ENCODE measurements at regions not wholly inside any gene's neighbourhood (a gene's known extent, or its start where the extent isn't known, plus 50 kb on each side); places are given as distances from the start of the nearest gene placed in this dataset.

- DNase-seq (ENCODE audit: low read depth in 2 of 2) = no peak
Measured at GRCh38 chr14:66174453-66174891, 311.7 kb upstream of the CCDC196 start.

GRCh38 chr14:66177935-66178334, 308.2 kb upstream of the CCDC196 start:
- DNase-seq (ENCODE audit: low read depth in 2 of 2) = no peak

GRCh38 chr14:66196670-66197069, 289.5 kb upstream of the CCDC196 start:
- no peak for DNase-seq (ENCODE audit: low read depth in 2 of 2)

GRCh38 chr14:66197276-66197675, 288.9 kb upstream of the CCDC196 start:
- DNase-seq (ENCODE audit: low read depth in 2 of 2) = no peak

DNA sequence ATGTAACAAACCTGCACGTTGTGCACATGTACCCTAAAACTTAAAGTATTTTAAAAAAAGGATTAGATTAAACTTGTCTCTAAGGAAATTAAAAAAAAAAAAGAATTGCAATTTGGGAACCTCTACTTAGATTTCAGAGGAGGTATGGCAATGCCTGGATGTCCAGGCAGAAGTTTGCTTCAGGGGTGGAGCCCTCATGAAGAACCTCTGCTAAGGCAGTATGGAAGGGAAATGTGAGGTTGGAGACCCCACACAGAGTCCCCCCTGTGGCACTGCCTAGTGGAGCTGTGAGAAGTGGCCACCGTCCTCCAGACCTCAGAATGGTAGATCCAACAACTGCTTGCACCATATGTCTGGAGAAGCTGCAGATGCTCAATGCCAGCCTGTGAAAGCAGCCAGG, 279.6 kb upstream of the CCDC196 start:
- no peak for DNase-seq (ENCODE audit: low read depth in 2 of 2)

DNA sequence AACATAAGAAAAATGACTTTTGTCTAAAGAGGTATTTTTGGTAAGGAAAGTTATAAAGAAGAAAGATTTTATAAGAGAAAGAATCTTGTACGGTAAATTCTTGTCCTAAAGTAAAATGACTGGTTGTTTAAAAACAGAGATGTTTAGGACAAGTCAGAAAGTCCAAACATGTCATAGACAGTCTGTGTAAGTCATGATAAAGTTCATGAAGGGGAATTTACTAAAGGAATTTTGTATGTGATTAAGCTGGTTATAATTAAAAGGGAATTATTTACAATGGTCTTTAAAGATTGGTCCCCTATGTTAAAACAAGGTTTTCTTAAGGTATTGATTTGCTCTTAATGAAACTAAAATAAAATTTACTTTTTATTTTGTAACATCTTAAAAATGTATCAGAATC, 269.4 kb upstream of the CCDC196 start:
- DNase-seq (ENCODE audit: low read depth in 2 of 2) = no peak

DNA sequence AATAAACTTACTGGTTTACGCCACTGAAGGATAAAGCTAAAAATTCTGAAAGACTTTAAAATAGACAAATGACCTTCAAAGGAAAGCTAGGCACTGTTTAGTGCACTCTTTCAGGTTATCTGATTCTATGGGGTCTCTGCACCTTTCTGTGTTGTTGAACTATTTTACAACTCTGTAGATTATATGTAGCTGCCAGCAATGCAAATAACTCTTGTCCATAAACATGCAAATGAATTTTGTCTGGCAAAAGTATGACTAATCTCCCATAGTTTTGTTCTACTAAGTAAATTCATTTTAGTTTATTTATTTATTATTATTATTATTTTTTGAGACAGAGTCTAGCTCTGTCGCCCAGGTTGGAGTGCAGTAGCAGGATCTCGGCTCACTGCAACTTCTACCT, 266.3 kb upstream of the CCDC196 start:
- no peak for DNase-seq (ENCODE audit: low read depth in 2 of 2)

DNA sequence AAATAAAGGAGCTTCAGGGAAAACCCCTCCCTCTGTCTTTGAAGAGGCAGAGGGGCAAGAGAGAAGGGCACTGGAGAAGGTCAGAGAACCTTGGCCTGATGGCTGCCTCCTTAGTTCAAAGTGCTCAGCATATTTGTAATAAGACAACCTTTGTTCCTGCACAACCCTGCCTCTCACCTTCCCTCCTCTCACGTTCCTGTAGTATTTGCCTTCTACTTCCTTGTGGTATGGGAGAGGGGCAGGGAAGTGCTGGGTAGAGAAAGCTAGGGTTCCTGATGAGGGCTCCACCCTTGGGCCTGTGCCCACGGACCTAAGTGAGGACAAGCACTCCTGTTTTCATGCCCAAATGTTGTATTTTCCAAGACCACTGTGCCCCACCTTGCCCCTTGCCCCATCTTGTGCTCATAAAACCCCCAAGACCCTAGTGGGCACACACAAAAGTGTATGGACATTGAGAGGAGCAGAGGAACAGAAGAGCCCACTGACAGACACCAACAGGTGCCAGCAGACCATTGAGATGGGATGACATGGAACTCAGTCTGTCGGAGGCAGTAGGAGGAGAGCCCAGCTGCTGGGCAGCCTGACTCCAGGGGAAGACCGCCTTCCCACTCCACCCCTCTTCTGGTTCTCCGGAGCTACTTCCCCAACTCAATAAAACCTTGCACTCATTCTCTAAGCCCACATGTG, 261.5 kb upstream of the CCDC196 start:
- DNase-seq (ENCODE audit: low read depth in 2 of 2) = no peak

DNA sequence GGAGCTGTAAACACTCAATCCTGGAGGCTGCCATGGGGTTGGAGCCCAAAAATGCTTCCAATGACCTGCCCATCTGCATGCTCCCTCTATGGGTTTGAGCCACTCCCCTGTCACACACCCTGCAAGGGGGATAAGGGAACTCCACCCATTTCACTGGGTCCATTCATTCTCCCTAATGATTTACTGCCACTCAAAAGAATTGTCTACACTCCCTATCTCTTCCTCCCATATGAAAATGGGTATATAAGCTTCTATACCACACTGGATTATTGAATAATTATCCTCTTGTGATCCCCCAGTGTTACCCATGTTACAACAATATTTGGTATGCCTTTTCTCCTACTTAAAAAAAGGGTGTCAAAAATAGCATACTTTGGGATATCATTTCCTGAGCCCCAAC, 260.8 kb upstream of the CCDC196 start:
- DNase-seq (ENCODE audit: low read depth in 2 of 2) = no peak

DNA sequence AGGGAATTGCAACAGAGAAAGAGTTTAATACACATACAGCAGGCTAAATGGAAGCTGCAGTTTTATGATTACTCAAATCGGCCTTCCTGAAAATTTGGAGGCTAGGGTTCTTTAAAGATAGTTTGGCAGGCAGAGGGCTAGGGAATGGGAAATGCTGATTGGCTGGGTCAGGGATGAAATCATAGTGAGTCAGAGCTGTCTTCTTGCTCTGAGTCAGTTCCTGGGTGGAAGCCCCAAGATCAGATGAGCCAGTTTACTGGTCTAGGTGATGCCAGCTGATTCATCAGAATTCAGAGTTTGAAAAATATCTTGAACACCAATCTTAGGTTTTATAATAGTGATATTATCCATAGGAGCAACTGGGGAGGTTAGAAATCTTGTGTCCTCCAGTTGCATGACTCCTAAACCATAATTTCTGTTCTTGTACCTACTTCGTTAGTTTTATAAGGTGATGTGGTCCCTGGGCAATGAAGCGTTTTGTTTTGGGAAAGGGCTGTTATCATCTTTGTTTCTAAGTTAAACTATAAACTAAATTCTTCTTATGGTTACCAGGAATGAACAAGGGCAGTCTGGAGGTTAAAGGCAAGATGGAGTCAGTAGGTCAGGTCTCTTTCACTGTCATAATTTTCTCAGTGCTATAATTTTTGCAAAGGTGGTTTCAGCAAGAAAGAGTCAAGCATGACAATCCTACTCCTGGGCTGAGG, 257.8 kb upstream of the CCDC196 start:
- no peak for DNase-seq (ENCODE audit: low read depth in 2 of 2)

- no peak for DNase-seq (ENCODE audit: low read depth in 2 of 2)
Measured at GRCh38 chr14:66231820-66232219, 254.4 kb upstream of the CCDC196 start.

- no peak for DNase-seq (ENCODE audit: low read depth in 2 of 2)
Measured at GRCh38 chr14:66233591-66233990, 252.6 kb upstream of the CCDC196 start.

DNA sequence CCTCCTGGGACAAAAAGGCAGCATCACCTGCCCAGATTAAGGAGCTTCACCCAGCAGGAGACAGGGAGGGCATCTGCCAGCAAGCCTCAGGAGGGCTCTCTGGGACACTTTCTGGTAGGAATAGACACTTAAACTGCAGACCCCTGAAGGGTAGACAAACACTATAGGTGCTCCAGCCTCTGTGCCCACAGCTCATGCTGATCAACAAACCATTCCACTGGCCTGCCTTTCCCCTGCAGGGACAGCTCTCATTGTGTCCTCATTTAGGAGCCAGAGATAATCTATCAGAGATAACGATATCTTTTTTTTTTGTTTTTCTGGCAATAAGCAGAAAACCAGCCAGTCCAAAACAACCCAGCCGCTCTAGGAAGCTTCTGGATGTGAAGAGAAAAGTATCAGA, 251.8 kb upstream of the CCDC196 start:
- no peak for DNase-seq (ENCODE audit: low read depth in 2 of 2)

DNA sequence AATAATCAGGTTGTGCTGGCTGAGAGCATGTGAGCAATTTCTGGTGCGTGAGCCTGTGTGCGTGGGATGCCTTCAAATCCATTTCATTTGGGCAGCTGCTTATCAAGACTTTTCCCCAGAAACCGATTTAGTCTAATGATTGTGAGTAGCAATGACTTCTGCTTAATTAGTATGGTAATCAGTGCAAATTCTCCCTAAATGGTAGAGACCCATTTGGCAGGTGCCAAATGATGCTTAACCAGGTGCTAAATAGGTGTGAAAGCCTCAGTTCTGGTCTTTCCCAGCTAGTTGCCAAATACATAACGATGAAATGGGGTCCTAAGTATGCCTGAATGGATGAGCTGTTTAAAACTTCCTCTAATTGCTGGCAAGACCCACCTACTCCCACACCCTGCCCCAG, 248.4 kb upstream of the CCDC196 start:
- no peak for DNase-seq (ENCODE audit: low read depth in 2 of 2)

DNA sequence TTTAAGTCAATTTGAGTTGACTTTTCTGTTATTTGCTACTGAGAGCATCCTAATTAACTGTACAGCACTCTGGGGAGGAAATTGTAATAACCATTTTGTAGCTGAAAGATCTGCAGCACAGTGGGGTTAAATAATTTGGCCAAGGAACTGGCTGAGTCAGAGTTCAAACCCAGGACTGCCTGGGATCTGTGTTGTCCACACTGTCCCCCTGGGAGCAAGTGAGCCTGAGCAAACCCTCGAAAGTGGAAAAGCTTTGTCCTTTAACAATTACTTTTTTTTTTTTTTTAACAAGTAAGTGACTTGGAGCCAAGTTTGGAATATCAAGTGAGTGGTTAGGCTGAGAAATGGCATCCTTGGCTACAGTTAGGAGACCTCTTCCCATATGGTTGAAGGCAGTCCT, 247.2 kb upstream of the CCDC196 start:
- no peak for DNase-seq (ENCODE audit: low read depth in 2 of 2)

- DNase-seq (ENCODE audit: low read depth in 2 of 2) = no peak
Measured at GRCh38 chr14:66239589-66239988, 246.6 kb upstream of the CCDC196 start.

DNA sequence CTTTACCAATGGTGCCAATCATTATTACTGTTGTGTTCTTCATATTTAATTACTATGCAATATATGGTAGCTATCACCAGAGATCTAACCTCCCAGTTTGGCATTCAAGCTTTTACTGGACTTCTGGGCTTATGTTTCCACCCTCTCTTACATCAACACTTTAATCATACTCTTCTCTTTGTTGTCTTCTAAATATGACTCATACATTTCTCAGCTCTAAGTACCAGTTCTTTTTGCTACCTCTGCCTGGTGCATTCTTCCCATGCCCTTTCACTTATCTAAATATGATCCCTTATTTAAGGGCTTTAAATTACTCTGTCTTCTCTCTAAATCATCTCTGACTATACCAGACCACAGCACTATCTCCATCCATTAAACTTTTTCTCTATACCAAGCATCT, 246.1 kb upstream of the CCDC196 start:
- no peak for DNase-seq (ENCODE audit: low read depth in 2 of 2)

GRCh38 chr14:66242001-66242400, 244.2 kb upstream of the CCDC196 start:
- DNase-seq (ENCODE audit: low read depth in 2 of 2) = no peak

DNA sequence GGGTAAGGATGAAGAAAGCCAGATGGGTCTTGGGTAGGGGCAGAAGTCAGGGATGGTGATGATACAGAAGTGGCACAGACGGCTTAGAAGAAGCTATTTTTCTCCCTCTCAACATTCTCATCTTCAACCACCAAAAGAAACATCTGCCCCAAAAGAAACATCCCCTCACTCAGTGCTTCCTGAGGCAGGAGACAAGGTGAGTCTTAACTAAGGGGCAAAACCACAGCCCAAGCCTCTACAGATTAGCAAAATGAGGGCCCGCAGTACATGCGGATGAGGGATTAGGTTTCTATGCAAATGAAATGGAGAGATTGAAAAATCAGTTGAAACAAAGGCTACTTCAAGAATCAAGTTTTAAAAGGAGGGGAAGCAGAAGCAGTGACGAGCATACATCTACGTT, 241.3 kb upstream of the CCDC196 start:
- no peak for DNase-seq (ENCODE audit: low read depth in 2 of 2)

DNA sequence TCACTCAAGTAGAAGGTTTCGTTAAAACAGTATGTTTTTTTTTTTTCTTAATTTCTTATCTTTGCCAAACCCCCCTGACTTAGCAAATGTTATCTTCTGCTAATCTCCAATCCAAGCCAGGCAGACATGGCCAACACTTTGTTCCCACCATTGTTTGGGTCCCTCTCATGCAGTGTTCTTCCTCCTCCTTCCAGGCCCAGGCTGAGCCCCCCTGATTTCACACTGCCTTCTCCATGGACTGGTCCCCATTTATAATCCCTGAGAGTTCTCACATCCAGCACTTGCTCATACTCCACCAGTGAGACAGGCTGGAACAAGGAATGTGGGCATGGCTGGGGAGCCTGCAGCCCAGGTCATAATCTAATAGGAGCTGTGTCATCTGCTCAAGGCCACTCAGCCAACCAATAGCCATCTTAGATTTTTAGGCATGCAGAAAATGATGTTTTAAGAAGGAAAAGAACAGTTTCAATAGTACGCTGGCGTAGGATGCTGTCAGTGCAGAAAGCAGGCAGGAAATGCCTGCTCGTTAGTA, 238.4 kb upstream of the CCDC196 start:
- no peak for DNase-seq (ENCODE audit: low read depth in 2 of 2)

GRCh38 chr14:66248256-66248655, 237.9 kb upstream of the CCDC196 start:
- no peak for DNase-seq (ENCODE audit: low read depth in 2 of 2)

DNA sequence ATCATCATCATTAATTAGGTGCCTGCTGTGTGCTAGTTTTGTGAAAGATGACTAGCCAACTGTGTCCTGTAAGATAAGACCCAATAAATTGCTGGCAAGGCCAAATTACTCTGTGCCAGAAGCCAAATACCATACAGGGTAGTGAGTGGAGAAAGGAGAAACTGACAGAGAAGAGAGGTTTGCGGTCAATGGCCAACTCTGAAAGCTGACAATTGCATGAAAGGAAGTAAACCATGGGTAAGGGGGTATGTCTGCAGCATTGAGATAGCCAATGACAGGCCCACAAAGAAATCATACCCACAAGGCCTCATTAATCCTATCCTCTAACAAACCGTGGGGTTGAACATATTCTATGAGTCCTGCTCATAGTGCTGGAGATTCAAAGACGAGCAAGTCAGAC, 236.6 kb upstream of the CCDC196 start:
- DNase-seq (ENCODE audit: low read depth in 2 of 2) = no peak

GRCh38 chr14:66254038-66254437, 232.1 kb upstream of the CCDC196 start:
- no peak for DNase-seq (ENCODE audit: low read depth in 2 of 2)

Measured in stimulated activated CD8-positive, alpha-beta memory T cell treated with anti-CD3 and anti-CD28 coated beads, Interleukin-7, amount 100 ng/mL, for 4 hours (primary cell).